Neural crest cell (in vitro differentiated cells): ENCODE measurements at regions not wholly inside any gene's neighbourhood (a gene's known extent, or its start where the extent isn't known, plus 50 kb on each side); places are given as distances from the start of the nearest gene placed in this dataset.
"Not testable (repeated sequence)": the region's sequence is repeated elsewhere in the genome, so short reads cannot be mapped to it uniquely, and the experiment has no call there.

Experiments
- DNase-seq: peaks from one replicate; pipeline ENCODE4 v3.0.0; 2021; ENCODE audit warnings: low read depth, mixed read lengths, low spot score
- H3K27ac Mint-ChIP-seq: one replicate; pipeline ENCODE4 v1.8.0; 2021; ENCODE audit warnings: mild to moderate bottlenecking, mixed read lengths; ENCODE audit not compliant: unreplicated experiment
- H3K27me3 Mint-ChIP-seq: 2 replicates; pipeline ENCODE4 v1.8.0; 2021; ENCODE audit warnings: low read depth, mild to moderate bottlenecking, mixed read lengths
- H3K36me3 Mint-ChIP-seq: 2 replicates; pipeline ENCODE4 v1.8.0; 2021; ENCODE audit warnings: low read depth, mild to moderate bottlenecking, mixed read lengths
- H3K4me1 Mint-ChIP-seq: 2 replicates; pipeline ENCODE4 v1.8.0; 2021; ENCODE audit warnings: mixed read lengths
- H3K4me3 Mint-ChIP-seq: one replicate; pipeline ENCODE4 v1.8.0; 2021; ENCODE audit warnings: mild to moderate bottlenecking, mixed read lengths
- H3K9me3 Mint-ChIP-seq: 2 replicates; pipeline ENCODE4 v1.8.0; 2021; ENCODE audit warnings: mixed read lengths
- TF ChIP-seq, protein P1 (sequence below): fragments of 200-600 bp; sonication (generic); conservative IDR thresholded peaks from 2 replicates; pipeline ENCODE4 v1.5.0; 2021; ENCODE audit warnings: antibody characterized with exemption, mild to moderate bottlenecking

DNA sequence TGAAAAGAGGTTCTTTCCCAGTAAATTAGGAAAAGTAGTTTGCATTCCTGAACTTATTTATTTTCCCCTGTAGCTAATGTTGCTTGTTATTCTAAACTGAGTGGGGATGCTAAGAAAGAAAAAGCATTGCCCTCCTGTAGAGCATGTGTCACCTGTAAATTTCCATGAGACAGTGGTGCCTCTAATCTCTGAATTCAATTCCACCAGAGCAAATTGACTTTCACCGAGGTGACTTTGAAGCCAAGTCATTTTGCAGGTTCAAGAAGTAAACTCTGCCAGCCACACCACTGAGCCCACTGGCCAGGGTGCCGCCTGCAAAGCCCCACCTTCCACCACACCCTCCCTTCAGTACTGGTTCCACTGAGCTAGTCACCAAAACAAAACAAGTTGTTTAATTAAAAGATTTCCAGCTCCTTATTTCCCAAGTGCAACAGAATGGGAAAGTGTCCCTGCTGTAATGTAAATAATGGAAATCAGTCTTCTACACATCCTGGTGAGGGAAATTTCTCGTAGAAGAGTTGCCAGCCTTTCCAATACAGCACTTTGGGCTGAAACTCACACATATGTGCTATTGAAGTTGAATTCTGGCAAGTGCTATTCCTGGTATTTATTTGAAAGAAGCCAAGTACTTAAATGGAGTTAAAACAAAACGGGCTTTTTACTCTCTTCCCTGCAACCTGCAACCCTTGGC is 254.8 kb downstream of the RNF152 start:
- no peak for DNase-seq
- Mint-ChIP-seq H3K4me3 (no peak overlapping the region), H3K36me3 (no peaks in the 10 kb centered on the region), H3K27me3 (no peaks in the 10 kb centered on the region), H3K9me3 (no peaks in the 10 kb centered on the region), H3K4me1 (no peaks in the 10 kb centered on the region), H3K27ac (no peak overlapping the region)
- TF ChIP-seq, protein P1, sequence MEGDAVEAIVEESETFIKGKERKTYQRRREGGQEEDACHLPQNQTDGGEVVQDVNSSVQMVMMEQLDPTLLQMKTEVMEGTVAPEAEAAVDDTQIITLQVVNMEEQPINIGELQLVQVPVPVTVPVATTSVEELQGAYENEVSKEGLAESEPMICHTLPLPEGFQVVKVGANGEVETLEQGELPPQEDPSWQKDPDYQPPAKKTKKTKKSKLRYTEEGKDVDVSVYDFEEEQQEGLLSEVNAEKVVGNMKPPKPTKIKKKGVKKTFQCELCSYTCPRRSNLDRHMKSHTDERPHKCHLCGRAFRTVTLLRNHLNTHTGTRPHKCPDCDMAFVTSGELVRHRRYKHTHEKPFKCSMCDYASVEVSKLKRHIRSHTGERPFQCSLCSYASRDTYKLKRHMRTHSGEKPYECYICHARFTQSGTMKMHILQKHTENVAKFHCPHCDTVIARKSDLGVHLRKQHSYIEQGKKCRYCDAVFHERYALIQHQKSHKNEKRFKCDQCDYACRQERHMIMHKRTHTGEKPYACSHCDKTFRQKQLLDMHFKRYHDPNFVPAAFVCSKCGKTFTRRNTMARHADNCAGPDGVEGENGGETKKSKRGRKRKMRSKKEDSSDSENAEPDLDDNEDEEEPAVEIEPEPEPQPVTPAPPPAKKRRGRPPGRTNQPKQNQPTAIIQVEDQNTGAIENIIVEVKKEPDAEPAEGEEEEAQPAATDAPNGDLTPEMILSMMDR = no peak

DNA sequence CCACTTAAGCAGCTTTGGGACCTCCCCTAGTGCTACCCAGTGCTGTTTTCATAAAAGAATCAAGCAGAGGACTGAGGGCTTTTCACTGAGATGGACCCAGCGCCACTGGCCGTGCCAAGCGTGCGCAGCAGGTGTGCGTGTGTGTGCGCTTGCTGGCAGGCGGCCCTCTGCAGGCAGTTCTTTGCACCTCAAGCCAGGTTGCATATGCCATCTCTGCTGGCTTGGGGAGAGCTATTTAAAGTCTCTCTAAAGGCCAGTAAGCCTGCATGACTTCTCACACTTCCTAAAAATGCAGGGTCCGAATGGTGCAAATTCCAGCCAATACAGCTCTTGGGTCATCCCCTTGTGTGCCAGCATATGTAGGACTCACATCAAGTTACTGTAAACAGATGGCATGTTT is 255.5 kb downstream of the RNF152 start:
- no peak overlapping the region for H3K4me3 Mint-ChIP-seq
- H3K27me3 Mint-ChIP-seq = no peaks in the 10 kb centered on the region
- TF ChIP-seq, protein P1 = peak; percentile 18
- no peaks in the 10 kb centered on the region for H3K9me3 Mint-ChIP-seq
- H3K27ac Mint-ChIP-seq = no peak overlapping the region
- H3K36me3 Mint-ChIP-seq = no peaks in the 10 kb centered on the region
- H3K4me1 Mint-ChIP-seq = no peaks in the 10 kb centered on the region
- DNase-seq = no peak

DNA sequence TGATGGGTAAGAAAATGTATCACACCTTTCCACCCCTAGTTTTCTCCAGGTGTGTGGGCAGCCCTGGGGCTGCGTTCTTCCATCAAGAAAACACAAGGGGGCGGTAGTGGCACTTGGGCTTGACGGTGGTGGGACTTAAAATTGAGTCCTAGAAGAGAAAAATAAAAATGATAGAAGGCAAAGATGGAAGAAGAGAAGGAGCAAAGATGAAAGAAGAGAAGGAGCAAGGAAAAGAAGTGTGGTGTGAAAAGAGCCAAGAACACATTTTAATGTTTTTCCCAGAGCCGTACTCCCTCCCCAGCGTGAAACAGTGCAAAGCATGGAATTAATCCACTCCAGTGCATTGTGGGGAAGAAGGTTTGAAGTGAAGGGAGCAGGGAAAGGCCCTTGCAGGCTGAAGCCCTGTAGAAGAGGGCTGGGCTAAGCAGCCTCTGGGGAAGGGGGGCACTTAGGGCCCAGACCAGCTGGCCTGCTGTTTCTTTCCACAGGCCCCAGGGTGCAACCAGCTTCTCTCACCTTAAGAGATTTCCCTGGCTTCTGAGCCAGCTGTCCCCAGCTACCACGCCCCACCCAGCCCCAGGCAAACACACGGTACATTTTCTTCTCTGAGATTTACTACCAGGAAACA is 256.8 kb downstream of the RNF152 start:
- Mint-ChIP-seq H3K27ac (no peak overlapping the region), H3K4me1 (no peaks in the 10 kb centered on the region), H3K9me3 (no peaks in the 10 kb centered on the region), H3K27me3 (no peaks in the 10 kb centered on the region), H3K36me3 (no peaks in the 10 kb centered on the region), H3K4me3 (no peak overlapping the region)
- TF ChIP-seq, protein P1 = peak; percentile 82
- peak; percentile 41 for DNase-seq

DNA sequence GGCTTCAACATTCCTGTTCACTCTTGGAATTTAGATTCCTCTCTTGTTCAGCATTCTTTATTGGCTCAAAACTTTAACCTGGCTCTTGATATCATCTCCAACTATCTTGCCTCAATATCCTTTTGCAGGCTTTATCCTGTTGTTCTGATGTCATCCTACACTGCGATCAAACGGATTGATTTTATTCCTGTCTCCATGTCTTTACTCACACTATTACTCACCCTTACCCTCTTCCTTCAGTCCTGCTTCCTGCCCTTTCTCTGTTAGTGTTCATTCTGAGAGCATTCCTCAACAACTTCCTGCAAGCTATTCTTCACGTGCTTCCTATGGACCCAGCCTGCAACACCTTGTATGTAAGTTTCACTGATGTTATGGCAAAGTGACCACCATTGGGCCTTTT is 264.7 kb downstream of the RNF152 start:
- DNase-seq = no peak
- peaks cover 3% of the 10 kb centered on the region for H3K36me3 Mint-ChIP-seq
- no peak overlapping the region for H3K27ac Mint-ChIP-seq
- H3K27me3 Mint-ChIP-seq = no peaks in the 10 kb centered on the region
- TF ChIP-seq, protein P1 = no peak
- H3K4me3 Mint-ChIP-seq = no peak overlapping the region
- H3K4me1 Mint-ChIP-seq = no peaks in the 10 kb centered on the region
- peaks cover 15% of the 10 kb centered on the region for H3K9me3 Mint-ChIP-seq

DNA sequence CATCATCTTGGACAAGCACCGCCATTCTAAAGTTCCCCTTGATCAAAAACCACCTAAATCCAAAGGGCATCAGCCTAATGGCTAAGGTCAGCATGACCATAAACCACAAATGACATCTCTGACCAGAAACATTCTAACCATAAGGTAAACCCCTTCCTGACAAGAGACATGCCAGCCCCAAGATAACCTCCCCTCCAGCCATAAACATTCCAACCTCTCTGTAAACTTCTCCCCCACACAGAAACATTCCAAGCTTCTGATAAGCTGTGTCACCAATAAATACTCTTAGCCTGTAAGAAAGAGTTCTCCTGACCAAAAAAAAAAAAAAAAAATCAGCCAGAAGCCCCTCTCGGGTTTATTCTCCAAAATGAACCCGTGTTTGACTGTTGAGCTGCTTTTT is 268.2 kb downstream of the RNF152 start:
- H3K27me3 Mint-ChIP-seq, H3K4me3 Mint-ChIP-seq, H3K27ac Mint-ChIP-seq, H3K4me1 Mint-ChIP-seq, H3K36me3 Mint-ChIP-seq, DNase-seq: not testable (repeated sequence)
- peaks cover 15% of the 10 kb centered on the region for H3K9me3 Mint-ChIP-seq

DNA sequence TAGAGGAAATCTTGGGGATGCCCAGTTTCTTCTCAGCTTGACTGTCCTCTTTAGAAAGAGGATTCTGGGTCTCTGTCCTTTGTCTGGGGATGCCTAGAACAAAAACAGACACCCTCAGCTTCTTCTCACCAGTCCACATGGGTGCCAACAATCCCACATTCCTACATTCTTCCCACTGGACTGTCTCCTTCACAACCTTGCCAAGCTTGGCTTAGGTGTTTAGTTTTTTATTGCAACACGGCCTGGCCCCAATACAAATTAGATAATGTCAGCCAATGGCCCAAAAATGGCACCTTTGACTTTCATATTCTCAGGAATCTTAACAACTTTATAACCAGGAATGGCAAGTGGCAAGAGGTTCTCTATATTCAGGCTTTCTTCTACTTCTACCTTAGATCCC is 273.0 kb downstream of the RNF152 start:
- DNase-seq = no peak
- no peaks in the 10 kb centered on the region for H3K4me1 Mint-ChIP-seq
- peaks cover 5% of the 10 kb centered on the region for H3K36me3 Mint-ChIP-seq
- no peaks in the 10 kb centered on the region for H3K27me3 Mint-ChIP-seq
- H3K9me3 Mint-ChIP-seq = peaks cover 9% of the 10 kb centered on the region
- no peak overlapping the region for H3K4me3 Mint-ChIP-seq
- TF ChIP-seq, protein P1 = no peak
- H3K27ac Mint-ChIP-seq = no peak overlapping the region
